22Rv1 (cell line): ENCODE measurements at regions not wholly inside any gene's neighbourhood (a gene's known extent, or its start where the extent isn't known, plus 50 kb on each side); places are given as distances from the start of the nearest gene placed in this dataset.

Experiments used
- H3K27ac ChIP-seq: fragments of 450-650 bp; 2 replicates; pipeline ENCODE4 v1.5.1; 2017
- ZFX ChIP-seq: fragments of 450-650 bp; IDR thresholded peaks from 2 replicates; pipeline ENCODE4 v1.6.1; 2017; ENCODE audit warnings: antibody characterized with exemption, borderline replicate concordance
- TF ChIP-seq, protein P1 (sequence below): fragments of 450-650 bp; IDR thresholded peaks from 2 replicates; pipeline ENCODE4 v1.5.1; 2017; ENCODE audit warnings: mild to moderate bottlenecking

DNA sequence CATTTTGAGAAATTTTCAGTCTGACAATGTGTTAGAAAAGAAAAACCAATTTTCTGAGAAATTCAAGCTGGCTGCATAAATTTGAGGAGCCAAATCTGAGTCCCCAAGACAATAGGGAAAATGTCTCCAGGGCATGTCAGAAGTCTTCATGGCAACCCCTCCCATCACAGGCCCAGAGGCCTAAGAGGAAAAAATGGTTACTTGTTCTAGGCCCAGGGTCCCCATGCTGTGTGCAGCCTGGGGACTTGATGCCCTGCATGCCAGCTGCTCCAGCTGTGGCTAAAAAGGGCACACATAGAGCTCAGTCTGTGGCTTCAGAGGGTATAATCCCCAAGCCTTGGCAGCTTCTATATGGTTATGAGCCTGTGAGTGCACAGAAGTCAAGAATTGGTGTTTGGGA lies 464.6 kb downstream of the CCER1 start:
- no peak overlapping the region for H3K27ac ChIP-seq
- TF ChIP-seq ZFX: no peak
- TF ChIP-seq, protein P1, sequence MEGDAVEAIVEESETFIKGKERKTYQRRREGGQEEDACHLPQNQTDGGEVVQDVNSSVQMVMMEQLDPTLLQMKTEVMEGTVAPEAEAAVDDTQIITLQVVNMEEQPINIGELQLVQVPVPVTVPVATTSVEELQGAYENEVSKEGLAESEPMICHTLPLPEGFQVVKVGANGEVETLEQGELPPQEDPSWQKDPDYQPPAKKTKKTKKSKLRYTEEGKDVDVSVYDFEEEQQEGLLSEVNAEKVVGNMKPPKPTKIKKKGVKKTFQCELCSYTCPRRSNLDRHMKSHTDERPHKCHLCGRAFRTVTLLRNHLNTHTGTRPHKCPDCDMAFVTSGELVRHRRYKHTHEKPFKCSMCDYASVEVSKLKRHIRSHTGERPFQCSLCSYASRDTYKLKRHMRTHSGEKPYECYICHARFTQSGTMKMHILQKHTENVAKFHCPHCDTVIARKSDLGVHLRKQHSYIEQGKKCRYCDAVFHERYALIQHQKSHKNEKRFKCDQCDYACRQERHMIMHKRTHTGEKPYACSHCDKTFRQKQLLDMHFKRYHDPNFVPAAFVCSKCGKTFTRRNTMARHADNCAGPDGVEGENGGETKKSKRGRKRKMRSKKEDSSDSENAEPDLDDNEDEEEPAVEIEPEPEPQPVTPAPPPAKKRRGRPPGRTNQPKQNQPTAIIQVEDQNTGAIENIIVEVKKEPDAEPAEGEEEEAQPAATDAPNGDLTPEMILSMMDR: no peak

DNA sequence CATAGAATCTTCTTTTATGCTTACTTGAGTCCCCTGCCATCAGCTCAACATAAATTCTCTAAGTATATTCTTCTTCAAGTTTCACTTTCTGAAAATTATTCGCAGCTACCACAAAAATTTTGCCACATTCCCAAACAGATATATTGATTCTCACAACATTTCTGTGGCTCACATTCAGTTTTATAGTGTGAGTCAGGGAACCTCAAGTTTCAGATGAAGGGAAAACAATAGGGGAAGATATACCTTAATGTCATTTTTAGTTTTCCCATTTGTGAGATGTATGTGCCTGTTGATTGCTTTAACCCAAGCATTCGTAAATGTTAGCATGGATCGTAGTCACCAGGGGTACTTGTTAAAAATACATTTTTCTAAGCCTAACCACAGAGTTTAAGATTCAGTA lies 465.8 kb downstream of the CCER1 start:
- no peak overlapping the region for H3K27ac ChIP-seq
- TF ChIP-seq ZFX: no peak
- TF ChIP-seq, protein P1: no peak

DNA sequence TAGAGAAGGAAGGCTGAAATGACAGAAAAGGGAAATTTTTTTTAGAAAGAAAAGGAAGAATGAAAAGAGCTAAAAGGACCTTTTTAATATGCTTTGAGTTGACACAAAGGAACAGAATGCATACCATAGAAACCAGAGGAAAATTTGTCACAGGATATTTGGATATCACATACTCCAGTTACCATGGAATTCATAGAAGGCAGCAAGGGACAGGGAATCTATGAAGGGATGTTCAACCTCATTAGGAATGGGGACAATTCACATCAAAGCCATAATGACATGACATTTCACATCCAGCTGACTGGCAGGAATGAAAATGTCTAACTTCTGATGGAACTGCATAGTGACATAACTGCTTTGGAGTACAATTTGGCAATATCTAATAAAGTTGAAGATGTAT lies 469.4 kb downstream of the CCER1 start:
- no peak for TF ChIP-seq ZFX
- TF ChIP-seq, protein P1: no peak

DNA sequence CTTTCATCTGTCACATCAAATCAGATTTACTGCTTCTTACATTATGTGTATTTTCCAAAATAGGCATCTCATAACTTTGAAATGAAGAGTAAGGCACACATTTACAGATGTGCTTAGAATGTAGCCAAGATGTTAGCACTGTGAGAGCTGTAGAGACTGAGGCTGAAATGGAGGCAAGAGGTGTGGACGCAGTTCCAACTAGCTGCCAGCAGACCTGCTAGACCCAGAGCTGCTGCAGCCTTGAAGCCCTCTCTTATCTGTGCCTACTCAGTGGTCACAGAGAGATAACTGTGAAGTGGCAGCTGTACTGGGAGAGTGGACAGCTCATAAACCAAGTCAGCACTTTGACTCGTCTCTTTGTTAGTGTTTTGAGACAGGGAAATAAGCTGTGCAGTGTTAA lies 470.9 kb downstream of the CCER1 start:
- H3K27ac ChIP-seq: no peak overlapping the region
- TF ChIP-seq, protein P1: no peak
- no peak for TF ChIP-seq ZFX

More for the DNA sequence above, 469.4 kb downstream of the CCER1 start:
- no peak overlapping the region for H3K27ac ChIP-seq

DNA sequence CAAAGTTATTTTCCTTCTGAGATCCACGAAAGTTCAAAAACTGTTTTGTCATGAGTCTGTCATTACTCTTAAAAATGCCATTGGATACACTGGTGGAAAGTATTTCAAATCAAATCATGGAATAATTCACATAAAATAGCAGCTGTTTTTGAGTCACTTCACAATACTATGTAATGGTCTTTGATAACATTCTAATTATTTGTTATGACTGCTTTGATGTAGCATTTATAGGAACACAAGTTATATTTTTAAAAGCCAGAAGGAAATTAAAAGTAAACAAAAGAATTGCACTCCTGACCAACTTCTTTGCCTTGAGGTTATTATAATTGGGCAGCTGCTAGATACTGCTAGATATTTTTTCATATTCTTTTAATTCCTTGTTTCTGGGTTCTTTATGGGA lies 473.2 kb downstream of the CCER1 start:
- no peak overlapping the region for H3K27ac ChIP-seq
- TF ChIP-seq, protein P1: no peak
- TF ChIP-seq ZFX: no peak

DNA sequence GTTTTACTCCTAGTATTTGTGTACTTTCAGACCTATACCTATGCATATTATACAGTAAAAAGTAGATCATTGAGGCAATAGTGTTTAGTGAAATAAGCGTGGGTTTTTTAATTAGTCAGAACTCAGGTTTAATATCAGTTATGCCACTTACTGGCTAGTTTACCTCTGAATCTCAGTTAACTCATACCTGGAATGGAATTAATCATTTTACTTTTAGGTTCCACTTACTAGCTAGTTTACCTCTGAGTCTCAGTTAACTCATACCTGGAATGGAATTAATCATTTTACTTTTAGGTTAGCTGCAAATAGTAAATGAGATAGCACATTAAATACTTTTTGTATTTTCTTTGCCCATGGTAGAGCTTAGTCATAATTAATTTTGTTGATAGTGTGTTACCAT lies 475.7 kb downstream of the CCER1 start:
- H3K27ac ChIP-seq: no peak overlapping the region
- TF ChIP-seq ZFX: no peak
- TF ChIP-seq, protein P1: no peak

DNA sequence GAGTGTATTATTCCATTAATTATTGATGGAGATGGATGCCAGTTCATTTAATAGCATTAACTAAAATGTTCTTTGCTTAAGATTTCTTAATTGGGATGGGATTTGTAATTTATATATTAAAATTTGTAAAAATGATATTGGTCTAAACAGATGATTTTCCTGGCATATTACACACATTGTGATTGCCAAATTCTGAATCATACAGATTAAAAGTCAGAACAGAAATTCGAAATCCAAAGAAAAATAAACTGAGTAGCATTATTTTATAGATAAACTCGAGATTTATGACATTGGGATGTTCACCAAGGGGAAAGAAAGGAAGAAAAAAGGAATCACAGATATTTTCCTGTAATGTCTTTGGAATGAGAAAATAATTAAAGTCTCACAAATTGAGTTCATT lies 481.1 kb downstream of the CCER1 start:
- no peak overlapping the region for H3K27ac ChIP-seq
- TF ChIP-seq ZFX: no peak
- TF ChIP-seq, protein P1: no peak
